ENCODE measurements at regions not wholly inside any gene's neighbourhood (a gene's known extent, or its start where the extent isn't known, plus 50 kb on each side); places are given as distances from the start of the nearest gene placed in this dataset.

GRCh38 chr2:180352620-180353019 lies 345.5 kb upstream of the CWC22 start:
- TF ChIP-seq CTCF (conservative IDR thresholded peaks at IDR 0.05) (no peak), ZFX (IDR thresholded peaks at IDR 0.05) (no peak)

Data from C4-2B (cell line).